ENCODE measurements at regions not wholly inside any gene's neighbourhood (a gene's known extent, or its start where the extent isn't known, plus 50 kb on each side); places are given as distances from the start of the nearest gene placed in this dataset.
A peak's percentile ranks its signal among the peaks of the same experiment; 100 is the strongest.
"Not testable (repeated sequence)": the region's sequence is repeated elsewhere in the genome, so short reads cannot be mapped to it uniquely, and the experiment has no call there.

DNA sequence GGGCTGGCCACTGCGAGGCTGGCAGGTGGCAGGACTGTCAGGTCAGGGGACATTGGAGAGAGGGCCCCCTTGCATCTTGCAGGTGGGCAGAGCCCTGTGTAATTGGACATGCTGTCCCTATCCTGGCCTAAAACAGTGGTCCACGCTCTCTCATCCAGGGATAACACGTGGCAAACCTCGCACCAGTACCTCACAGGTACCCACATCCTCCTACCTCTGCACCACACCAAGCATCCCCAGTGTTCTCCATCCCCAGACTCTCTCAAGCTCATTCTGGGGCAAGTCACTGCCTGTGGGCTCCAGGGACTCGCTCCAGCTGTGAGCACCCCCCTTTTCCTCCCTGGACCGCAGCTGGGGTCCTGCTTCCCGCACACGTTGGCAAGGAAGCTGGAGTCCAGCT lies 212.3 kb upstream of the LRRC61 start:
- not testable (repeated sequence) for DNase-seq

DNA sequence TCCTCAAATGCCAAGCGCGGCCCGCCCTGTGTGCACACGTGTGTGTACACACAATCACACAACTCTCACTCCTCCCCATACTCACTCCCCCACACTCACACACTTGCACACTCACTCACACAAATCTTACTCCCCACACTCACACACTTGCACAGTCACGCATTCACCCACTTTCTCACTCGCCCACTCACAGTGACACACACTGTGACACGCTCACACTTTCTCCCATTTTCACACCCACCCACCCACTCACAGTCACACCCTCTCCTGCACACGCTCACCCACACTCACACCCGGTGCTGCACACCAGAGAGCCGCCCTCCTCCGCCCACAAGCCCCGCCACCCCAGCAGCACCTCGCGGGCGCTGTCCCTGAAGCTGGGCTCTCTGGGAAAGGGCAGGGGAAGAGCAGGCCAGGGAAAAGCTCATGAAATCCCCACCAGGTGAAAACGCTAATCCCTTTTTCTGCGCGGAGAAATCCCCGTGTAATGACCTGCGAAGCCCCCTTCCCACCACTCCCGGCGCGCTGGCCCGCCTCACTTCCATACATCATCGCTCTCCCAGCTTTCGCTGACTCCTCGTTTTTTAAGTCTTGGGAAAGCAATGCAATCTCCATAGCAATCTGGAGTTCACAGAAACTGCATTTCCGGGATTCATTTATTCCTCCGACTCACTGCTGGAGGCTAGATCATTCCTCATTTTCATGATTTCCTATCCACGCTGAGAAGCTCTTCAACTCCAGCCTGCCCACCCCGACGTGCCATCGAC lies 211.6 kb upstream of the LRRC61 start:
- not testable (repeated sequence) for DNase-seq

DNA sequence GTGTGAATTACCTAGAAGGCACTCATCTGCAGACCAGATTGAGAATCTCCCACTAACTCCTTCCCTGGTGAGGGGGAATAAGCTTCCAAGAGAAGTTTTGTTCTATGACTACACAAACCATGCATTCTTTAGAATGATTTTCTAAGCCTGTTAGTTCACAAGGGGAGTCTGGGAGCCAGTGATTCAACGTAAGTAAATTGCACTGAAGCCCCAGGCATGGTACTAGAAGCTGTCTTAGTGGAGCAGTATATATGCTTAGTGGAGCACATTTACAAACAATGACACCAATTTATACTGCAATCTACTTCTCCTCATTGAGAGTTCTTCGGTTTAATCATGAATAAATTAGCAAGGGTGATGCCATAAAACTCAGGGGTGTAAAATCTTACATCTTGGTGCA lies 209.9 kb upstream of the LRRC61 start:
- DNase-seq: not testable (repeated sequence)

DNA sequence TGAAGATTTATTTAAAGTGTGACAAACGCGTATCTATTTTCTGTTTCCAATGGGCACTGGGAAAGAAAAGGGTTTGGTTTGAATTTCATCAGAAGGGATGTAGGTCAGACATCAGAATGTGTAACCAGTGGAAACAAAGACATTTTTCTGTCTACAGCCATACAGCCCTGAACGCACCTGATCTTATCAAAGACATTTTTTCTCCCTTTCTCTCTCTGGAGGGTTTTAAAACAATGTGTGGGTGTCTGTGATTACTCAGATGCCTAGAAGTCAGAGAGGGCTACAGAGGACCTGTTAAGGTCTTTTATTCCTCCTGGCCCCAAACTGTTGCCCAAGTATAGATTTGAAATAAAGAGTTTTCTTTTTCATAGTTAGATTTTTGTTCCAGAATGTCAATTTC lies 208.6 kb upstream of the LRRC61 start:
- DNase-seq: not testable (repeated sequence)

DNA sequence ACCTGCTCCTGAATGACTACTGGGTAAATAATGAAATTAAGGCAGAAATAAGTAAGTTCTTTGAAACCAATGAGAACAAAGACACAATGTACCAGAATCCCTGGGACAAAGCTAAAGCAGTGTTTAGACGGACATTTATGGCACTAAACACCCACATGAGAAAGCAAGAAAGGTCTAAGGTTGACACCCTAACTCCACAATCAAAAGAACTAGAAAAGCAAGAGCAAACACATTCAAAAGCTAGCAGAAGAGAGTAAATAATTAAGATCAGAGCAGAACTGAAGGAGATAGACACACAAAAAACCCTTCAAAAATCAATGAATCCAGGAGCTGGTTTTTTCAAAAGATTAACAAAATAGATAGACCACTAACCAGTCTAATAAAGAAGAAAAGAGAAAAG lies 203.2 kb upstream of the LRRC61 start:
- DNase-seq: not testable (repeated sequence)

DNA sequence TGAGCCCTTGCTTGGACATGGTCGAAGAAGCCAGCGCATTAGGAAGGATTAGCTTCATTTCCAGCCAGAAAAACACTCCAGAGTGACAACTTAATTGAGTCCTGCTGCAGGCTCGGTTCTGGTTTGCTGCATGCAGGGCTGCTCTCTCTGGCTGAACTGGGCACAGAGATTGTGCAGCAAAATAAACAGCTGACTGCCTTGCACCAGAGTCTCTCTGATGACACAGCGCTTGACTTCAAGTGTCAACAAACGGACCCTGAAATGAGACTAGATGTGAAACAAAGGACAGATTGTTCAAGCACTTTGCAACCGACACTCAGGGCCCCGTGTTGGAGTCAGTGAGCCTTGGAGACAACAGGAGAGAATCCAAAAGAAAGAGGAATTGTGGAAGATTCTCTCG lies 197.3 kb upstream of the LRRC61 start:
- DNase-seq: not testable (repeated sequence)

DNA sequence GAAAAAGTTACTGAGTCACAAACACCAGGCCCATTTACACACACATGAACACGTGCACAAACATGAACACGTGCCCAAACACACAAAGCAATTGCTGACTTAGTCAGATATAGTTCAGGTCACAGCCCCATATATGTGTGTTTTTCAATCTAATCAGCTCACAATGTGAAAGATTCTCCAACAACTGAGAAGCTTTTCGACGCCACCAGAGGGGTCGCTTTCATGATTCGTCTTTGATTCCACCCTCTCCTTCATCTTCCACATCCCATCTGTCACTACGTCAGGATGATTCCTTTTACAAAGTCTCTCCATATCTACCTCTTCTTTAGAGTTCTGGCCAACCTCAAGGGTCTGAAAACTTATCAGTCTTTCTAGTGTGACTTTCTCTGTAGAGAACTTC lies 188.7 kb upstream of the LRRC61 start:
- not testable (repeated sequence) for DNase-seq

DNA sequence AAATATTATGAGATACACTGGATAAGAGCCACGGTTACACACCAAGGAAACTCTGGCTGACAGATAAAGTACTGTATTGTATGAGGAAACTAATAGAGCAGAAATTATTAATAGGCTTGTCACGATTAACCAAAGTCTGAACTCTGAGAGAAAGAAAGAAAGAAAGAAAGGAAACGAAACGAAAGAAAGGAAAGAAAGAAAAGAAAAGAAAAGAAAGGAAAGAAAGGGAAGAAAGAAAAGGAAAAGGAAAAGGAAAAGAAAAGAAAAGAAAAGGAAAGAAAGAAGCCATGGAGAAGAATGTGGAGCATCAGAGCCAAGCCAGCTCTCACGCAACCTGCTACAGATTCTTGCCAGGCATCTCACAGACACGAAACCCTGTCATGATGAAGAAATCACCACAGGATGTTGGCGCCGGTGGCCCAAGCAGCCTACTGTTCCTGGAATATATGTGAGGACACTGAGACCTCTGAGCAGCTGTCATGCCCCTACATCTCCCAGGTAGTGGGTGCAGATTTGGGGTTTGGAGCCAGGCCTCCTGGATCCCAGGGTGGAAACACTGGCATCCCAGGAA lies 187.4 kb upstream of the LRRC61 start:
- not testable (repeated sequence) for DNase-seq

DNA sequence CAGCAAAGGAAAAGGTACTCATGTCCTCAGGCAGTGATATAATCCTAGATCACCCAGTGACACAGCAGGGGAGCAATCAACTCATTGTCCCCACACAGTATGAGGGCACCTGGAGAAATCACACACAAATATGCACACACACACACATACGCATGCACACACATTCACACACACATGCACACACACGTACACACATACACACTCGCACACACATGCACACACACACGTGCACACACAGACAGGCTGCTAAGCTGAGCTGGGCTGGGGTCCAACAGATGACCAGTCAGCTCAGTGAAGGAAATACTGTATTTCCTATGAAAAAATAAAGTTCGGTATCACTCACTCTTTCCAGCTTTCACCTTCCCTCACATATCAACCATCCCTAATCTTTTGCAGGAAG lies 183.3 kb upstream of the LRRC61 start:
- DNase-seq: not testable (repeated sequence)

DNA sequence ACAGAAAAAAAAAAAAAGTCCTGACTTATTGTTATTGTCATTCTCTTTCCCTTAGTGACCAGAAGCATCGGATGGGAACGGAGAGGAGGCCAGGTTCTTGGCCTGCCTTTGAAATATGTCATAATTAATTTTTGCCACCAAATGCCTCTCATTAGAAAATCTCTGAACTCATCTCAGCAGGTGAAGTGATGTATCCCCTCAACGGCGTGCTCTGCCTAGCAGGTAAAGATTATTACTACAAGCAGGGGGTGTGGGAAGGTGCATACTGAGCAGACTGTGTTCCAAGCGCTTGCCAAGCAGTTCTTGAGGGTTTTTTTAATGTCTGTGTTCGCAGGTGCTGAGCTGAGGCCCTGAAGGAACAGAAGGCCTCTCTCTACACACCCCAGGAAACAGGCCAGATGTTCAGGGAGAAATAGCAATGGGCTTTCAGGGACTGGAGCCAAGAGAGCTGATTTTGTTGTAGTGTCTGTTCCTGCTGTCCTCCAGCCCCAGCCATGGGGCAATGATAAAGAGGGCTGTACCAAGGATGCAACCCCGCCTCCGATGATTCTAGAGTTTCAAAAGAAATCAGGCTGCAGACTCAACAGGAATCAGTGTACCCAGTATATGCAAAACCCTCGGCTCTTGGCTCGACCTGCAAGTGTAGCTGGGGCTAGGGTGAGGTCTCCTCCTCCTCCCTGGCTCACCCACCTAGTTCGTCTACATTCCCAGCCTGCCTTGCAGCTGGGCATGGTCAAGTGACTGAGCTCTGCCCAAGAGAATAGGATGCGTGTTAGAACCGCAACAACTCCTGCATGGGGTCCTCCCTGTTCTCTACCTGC lies 181.4 kb upstream of the LRRC61 start:
- DNase-seq: peak; percentile 57

DNA sequence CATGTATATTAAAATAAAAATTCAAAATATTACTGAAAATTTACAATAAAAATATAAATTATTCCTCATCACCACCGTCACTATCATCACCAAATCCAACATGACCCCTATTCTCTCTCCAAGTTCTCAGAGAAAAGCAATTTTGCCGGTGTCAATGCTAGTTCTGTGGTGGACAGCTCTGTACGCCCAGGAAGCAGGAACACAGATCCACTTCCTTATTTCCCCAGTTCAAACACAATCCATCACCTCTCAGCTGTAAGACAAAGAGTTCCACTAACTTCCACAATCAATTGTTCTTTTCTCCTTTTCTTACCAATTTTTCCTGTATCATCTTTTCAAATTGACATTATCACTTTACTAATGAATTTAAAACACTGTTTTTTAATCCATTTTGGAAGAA lies 177.0 kb upstream of the LRRC61 start:
- DNase-seq: not testable (repeated sequence)

DNA sequence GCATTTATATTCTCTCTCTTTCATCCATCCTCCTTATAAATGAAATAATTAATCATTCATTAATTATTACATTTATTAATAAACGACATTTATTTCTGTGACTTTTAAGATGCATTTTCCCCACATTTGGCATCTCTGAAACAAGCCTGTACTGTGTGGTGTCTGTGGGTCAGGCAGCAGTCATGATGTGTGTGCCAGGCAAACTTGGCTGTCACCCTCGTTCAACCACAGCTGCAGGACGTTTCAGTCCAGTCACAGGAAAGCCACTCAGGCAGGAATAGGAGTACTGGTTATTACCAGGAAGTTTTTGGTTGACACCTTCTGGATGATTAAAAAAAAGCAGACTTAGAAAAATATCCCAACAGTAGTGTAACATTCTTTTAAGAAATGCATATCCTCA lies 175.6 kb upstream of the LRRC61 start:
- DNase-seq: not testable (repeated sequence)

DNA sequence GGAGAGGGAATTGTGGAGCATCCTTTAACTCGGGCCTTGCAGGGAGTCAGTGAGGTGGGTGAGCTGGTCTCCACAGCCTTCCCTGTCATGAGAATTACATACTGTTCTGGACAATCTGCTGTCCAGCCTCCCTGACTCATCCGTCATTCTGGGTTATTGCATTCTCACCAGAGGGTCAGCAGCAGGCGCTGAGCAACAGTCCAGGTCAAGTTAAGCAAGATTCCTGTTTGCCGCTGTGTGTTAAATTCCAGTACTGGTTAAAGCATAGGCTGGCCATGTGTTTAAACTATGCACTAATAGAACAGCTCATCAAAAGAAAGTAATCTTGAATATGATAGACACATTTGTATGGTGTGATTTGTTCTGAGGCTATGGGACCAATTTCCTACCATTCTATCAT lies 167.1 kb upstream of the LRRC61 start:
- DNase-seq: not testable (repeated sequence)

DNA sequence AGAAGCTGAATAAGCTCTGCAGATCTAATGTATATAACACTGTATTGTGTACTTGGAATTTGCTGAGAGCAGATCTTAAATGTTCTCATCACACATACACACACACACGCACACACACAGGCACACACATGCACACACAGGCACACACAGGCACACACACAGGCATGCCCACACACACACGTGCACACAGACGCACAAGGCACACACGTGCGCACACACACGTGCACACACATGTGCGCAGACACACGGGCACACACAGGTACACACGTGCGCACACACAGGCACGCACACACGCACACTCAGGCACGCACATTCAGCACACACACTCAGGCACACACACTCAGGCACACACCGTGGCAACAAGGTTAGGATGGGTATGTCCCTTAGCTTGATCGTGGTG lies 164.5 kb upstream of the LRRC61 start:
- not testable (repeated sequence) for DNase-seq

DNA sequence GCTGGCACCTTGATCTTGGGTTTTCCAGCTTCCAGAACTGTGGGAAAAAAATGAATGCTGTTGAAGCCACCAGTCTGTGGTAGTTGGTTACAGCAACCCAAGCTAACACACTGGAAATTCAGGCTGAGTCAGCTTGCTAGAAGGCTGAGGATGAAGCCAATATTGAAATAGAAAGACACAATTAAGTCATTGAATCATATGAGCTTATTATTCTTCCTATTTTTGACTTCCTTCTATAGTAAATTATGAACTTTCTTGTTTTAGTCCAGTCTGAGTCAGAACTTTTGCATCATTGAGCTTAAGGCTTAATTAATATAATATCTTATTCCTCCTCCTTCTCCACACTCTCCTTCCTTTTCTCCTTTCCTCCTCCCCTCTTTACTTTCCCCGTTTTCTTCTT lies 153.6 kb upstream of the LRRC61 start:
- DNase-seq: not testable (repeated sequence)

DNA sequence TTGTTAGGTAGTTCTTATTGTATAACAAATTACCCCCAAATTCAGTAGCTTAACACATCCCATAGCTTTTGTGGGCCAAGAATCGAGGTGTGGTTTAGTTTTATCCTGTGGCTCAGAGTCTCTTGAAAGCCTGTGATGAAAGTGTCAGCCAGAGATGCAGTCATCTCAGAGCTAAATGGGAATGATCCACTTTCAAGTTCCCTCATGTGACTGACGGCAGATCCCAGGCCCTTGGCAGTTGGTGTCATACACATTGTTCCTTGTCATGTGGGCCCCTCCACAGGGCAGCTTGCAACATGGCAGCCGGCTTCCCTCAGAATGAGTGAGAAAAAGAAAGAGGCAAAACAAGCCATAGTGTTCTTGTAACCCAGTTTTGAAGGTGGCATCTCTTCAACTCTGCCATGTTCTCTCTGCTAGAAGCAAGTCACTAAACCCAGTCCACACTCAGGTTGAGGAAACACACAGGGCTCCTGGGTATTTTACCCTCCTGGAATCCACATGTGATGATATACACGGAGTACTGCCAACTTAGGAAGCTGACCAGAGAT lies 153.1 kb upstream of the LRRC61 start:
- not testable (repeated sequence) for DNase-seq

DNA sequence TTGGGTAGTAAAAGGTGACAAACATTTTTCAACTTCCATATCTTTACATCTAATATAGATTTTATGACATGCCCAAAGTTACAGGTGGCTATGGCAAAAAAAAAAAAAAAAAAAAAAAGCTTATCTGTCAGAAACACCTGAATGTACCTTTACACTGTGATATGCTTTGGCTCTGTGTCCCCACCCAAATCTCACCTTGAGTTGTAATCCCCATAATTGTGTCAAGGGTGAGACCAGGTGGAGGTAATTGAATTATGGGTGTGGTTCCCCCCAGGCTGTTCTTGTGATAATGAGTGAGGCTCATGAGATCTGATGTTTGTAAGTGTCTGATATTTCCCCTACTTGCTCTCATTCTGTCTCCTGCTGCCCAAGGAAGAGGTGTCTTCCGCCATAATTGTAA lies 139.6 kb upstream of the LRRC61 start:
- DNase-seq: not testable (repeated sequence)

DNA sequence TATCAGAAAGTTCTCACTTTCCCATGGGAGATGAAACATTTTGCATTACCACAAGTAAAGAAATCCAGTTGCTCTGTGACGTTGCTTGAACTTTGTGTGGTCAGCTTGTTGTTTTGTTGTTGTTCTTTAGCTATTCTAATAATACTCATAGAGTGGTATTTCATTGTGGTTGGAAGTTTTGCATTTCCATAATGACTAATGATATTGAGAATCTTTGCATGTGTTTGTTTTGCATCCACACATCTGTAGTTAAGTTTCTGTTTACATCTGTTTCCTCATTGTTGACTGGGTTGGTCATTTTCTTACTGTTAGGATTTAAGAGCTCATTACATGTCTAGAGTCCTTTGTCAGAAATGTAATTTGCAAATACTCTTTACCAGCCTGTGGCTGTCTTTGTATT lies 133.2 kb upstream of the LRRC61 start:
- not testable (repeated sequence) for DNase-seq

DNA sequence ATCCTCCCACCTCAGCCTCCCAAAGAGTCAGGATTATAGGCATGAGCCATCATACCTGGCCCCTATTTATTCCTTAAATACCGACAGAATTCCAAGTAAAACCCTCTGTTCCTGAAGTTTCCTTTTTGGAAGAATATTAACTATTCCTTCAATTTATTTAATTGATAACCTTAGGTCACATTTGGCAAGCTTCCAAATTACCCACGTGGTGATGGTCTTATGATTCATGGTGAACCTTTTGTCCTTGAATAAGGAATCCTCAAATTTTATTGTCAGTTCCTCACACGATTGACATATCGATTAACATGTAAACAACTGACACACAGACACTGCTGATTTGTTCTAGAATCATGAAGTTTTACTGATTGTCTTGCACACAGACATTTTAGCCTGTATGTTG lies 130.6 kb upstream of the LRRC61 start:
- DNase-seq: not testable (repeated sequence)

DNA sequence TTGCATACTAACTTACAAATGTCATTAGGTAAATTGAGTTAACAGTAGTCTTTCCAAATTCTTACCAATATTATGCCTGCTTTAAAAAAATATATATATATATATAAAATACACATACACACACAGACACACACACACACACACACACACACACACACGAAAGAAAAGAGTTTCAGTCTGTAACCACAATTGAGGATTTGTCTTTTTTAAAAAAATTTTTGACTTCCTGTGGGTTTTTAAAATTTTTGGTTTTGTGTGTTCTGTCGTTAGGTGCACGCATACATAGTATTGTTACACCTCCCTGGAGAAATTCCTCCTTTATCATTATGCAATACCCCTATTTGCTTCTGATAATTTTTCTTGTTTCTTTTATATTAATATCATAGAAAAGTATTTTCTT lies 129.3 kb upstream of the LRRC61 start:
- DNase-seq: not testable (repeated sequence)
